Fibroblast of skin of right biceps (primary cell): ENCODE measurements at regions not wholly inside any gene's neighbourhood (a gene's known extent, or its start where the extent isn't known, plus 50 kb on each side); places are given as distances from the start of the nearest gene placed in this dataset.
A peak's percentile ranks its signal among the peaks of the same experiment; 100 is the strongest.

ENCODE experiments used
- DNase-seq: peaks from one replicate; pipeline ENCODE4 v3.0.0-alpha.2; 2013

DNA sequence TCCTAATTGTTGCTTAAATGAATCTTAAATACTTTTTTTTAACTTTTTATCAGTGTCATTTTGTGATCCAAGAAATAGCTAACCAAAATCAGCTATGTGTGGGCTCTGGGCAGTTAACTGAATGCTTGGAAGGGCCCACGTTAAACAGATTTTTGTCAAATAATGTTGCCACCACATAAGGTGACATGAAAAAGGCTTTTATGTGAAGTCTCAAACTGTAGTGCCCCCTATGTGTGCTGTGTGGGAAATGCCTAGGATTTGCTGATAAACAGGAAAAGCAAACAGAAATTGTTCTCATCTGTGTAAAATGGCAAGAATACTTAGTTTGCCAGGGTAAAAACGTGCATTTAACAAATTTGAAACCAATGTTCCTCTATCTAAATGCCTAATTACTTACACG is 242.2 kb downstream of the ZNF516 start:
- DNase-seq: no peak

DNA sequence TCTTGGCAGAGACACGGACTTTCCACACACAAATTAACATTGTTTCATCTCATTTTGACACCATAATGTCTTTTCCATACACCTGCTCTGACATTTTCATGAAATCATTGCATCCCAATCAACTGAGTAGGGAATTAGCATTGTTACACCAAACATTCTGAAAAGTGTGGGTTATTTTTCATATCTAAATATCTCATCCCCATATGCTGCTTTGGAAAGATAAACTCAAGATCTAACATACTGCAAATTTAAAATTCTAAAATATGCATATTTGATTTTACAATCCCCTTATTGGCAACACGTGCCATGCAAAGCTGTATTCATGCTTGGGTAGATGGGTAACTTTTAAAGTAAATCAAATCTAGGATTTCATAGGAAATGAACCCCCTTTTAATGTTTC is 242.9 kb downstream of the ZNF516 start:
- no peak for DNase-seq

DNA sequence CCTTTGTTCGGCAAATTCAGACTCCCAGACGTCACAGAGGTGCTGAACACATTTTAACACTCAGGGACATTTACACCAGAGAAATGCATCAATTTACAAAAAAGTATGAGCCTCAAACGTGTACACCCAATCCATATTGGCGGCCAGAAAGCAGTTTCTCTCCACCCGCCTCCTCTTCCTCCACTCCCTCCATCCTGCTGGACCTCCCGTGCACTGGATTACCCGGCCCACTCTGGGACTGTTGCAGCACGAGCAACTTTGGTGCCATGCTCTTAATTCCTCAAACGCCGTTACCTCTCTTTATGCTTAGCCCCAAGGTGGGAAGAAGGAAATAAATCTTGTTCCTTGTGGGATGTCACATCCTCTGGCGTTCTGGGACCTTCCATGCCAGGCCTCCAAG is 243.4 kb downstream of the ZNF516 start:
- DNase-seq: no peak

DNA sequence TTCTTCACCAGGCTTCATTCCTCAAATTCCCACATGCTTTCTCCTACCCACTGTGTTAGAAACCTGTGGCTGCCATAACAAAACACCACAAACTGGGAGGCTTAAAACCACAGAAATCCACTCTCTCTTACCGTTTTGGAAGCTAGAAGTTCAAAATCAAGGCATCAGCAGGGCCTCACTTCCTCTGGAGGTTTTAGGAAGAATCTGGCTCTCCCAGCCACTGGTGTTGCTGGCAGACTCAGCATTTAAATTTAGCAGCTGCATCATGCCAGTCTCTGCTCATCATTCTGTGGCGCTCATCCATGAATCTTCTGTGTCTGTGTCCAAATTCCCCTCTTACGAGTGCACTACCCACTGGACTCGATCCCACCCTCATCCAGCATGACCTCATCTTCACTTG is 248.5 kb downstream of the ZNF516 start:
- peak; percentile 12 for DNase-seq

DNA sequence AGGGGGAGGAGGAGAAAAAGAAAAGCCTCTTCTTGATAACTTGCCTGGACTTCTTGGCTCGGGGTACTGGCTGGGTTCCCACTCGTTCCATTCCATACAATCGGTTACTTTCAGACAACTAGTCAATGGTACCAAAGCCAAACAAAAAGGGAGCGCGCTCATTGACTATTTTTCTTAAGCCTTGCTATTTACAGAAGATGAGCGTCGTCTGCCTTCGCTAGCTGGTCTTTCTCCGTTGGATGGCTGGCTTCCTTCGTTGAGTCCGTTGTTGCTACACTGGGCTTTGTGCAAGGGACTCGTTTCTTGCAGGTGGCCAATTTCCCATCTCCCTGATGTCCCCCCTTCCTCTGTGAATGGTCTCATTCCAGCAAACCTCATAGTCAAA is 260.4 kb downstream of the ZNF516 start:
- DNase-seq: no peak

DNA sequence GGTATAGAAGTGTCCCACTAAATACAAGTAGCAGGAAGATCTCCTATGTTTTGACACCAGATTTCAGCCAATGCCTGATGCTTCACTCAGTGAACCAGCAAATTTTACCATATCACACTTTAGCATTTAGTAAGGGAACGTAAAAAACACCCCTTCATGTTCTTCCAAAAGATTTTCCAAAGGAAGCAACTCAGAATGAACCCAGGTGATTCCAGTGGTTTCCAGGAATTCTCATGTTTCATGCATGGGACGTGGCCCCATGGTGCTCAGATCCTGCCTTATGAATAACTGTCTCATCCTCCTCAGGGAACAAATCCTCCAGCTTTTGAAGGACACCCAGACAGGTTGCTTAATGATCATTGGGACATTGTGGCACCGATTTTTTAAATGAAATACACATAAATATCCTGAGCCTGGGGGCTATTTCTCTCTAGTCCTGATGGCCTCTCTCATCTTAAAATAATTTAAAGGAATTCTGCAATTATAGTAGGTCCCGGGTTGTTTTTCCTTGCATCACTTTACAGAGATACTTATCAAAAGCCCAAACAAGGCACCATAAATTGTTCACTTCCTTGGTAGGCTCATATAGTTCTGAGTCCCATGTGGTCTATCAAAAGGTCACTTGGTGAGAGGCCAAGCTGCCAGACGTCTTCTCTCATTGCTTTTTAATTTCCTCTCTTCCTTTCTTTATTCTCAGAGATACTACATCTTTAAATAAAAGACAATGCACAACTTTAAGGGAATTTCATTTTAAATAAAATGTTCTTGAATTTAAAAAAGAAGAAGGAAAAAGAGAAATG is 261.0 kb downstream of the ZNF516 start:
- no peak for DNase-seq

DNA sequence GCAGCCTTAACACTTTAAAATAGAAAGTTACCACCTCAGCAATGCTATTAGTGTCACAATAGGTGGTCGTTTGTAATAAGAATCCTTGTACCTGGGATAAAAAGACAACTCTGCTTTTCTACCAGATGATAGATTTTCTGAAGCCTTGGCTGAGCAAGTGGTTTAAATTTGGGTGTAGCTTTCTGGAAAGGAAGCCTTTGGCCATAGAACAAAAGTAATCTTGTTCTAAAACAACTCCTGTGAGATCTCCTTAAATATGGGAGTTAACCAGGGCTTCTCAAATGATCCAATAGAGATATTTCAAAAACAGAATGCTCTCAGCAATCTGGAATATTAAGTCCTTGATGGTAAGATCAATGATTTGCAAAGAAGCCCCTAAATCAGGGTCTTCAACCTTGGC is 261.6 kb downstream of the ZNF516 start:
- DNase-seq: no peak

DNA sequence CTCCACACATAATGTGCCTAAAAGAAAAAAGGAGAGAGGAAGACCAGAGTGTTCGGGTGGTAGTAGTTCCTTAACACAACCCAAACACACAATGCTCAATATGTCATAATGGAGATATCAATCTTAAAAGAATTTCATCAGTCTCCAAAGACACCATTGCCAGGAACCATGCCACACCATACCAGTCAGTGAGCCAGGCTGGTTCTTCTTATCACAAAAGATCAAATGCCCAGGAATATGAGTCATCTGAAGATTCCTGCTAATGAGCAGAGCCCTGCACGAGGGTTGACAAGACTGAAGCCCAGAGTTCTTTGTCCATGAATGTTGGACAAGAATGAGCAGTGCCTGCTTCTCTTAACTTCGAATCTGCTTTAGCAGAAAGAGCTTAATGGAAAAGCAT is 262.3 kb downstream of the ZNF516 start:
- DNase-seq: no peak

DNA sequence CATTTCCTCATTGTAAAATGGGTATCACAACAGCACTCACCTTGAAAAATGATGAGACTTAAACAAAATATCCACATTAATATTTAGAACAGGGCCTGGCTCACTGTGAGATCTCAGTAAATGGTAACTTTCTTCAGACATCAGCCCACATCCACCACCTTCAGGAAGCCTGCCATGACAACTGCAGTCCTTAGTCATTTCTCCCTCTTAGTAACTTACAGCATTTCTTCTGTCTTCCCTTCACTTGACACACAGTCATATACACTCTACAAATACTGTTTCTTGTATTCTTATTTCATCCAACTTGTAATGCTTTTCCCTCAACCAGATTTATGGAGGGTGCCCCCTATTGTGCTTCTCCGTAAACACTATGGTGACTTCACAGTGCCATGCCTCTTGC is 263.0 kb downstream of the ZNF516 start:
- no peak for DNase-seq

DNA sequence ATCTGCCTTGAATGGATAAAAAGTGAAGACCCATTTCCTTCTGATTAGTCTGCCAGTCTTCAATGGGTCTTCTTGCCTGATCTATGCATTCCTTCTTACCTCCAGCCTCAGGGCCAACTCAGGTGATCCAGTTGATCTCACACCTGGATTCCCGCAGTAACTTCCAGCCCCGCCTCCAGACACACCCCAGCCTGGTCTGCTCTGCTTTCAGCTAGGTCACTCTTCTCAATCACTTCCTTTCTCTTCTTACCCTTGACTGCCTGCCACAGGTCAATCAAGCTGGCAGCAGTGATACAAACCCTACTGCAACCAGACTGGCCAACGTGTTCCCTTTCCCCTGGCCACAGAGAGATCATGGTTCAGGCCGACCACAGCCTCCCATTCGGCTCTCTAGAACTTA is 263.6 kb downstream of the ZNF516 start:
- DNase-seq: no peak

DNA sequence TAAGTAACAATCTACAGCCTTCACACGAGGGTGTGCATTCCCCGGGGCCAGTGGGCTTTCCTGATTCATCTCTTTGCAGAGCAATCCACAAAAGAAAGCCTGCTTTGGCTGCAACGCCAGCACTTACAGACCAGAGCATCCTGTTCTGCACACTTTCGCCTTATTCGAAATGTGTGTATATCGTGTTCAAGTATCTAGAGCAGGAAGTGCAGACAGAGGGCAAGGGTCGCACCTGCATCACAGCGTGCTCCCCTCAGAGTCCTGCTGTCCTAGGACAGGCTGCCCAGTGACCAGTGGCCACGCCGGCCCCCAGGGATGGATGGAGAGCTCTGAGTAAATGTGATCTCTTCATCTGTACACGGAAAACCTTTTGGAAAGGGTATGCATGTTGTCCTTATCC is 264.3 kb downstream of the ZNF516 start:
- no peak for DNase-seq

DNA sequence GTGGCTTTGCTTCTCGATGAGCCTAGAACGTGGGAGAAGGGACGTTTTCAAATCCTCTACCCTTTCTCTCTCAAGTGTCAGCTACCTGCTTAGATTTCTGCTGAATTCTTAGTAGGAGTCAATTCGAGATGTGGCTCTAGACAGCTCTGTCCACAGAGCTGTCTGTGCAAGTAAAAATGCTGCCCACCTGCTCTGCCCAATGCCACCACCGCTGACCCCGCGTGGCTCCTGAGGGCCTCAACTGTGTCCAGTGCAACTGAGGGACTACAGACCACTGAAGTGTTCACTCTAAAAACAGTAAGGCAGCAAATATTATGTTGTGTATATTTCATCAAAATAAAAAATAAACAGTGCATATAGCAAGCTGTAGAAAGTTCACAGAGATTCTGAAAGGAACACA is 266.3 kb downstream of the ZNF516 start:
- DNase-seq: no peak

DNA sequence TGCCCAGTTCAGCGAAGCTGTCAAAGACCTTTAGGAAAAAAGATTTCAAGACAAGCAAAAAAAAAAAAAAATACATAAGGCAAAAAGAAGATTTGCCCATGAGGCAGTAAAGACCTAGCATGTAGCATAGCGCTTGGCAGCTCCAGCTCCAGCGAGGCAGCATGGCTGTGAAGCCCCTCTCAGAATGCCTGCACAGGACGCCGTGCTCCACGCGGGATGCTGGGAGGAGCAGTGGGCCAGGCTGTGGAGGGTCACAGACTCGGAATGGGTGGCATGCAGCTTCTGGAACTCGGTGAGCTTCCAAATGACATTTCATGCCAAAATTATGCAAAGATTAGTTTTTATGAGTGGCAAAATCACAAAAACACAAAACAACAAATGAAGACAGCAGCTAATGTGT is 267.3 kb downstream of the ZNF516 start:
- DNase-seq: no peak

DNA sequence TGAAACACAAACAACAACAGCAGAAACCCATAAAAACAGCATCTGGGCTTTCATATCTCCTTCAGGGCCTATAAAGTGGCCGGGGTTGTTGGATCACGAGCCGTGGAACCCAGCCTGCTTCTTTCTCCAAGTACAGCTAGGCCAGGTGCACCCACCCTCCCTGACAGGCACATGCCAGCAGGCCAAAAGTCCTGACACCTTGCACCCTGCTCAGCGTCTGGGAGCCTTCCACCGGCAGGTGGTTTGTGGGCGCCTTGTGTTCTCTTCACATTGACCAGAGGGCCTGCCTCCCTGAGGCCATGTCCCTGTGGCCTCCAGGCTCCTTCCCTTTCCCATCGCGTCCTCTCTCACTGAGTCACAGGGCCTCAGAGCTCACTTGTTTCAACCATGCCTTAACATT is 271.6 kb downstream of the ZNF516 start:
- DNase-seq: no peak

DNA sequence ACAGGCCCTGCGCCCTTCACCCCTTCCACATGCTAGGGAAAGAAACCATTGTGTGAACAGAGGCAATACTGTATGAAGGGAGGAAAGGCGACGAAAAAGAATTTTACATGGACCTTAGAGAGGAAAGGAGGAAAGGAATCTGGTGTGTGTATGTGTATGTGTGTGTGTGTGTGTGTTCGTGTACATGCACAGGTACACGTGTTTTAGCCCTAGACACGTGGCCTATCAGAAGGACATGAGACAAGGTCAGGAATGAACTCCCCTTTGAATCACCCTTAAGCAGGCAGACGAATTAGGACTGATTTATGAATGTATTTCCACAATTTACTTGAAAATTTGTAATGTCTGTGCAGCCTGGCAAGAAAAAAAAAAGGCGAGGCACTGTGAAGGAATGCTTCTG is 276.0 kb downstream of the ZNF516 start:
- no peak for DNase-seq

DNA sequence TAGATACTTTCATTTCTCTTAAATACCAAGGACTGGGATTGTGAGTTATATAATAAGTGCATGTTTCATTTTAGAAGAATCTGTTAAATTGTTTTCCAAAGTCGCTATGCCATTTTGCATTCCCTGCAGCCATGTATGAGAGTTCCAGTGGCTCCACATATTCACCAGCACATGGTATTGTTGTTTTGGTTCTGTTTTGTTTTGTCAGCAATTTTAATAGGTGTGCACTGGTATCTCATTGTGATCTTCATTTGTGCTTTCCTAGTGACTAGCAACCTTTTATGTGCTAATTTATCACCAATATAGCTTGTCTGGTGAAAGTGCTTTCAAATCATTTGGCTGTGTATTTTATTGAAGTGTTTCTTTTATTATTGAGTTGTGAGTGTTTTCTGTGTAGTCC is 278.9 kb downstream of the ZNF516 start:
- no peak for DNase-seq

DNA sequence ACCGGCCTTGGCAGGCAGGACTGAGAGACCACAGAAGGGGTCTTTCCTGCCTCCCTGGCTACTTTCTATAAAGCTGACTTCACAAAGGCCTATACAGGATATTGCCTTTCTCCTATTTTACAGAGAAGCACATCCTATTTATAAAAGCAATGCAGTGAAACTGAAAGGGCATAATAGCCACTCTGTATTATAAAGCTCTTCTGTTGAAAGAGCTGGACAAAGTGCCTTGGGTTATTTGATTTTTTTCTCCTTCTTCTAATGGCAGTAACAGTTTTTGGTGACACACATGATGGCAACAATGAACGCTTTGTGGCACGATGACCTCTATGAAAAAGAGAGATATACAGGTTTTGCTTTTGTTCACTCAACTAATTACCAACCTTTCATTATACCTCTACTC is 281.1 kb downstream of the ZNF516 start:
- DNase-seq: no peak

DNA sequence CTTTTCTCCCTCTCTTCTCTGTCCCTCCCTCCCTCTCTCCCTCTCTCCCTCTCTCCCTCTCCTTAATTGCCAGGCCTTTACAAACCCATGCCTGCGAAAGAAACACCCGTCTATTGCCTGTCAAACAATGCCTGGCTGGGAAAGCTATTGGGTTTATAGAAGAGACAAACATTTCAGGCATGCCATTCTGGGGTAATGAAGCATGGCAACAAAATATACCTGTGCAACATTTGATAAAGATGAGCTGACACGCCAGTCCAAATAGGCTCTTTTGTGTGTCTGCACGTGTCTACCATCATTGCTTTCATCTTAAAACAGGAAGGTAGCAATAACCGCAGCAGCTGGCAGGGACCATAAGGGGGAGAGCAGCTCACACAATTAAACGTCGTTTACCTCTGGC is 282.1 kb downstream of the ZNF516 start:
- DNase-seq: no peak

DNA sequence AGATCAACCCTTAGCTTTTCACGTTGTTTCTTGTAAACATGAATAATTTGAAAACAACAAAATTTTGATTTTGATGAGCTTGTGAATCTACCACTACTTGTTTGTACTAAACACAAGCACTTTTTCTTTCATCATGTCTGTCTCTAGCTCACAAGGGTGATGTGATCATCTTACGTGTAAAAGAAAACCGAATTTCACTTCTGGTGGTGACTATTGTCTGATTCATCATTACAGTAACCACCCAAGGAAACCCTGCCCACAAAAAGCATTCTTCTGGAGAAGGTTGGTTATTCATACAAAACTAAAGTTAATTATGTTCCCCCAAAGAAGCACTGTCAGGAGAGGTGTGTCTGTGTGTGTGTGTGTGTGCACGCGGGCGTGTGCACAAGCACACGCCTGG is 285.4 kb downstream of the ZNF516 start:
- peak; percentile 83 for DNase-seq

DNA sequence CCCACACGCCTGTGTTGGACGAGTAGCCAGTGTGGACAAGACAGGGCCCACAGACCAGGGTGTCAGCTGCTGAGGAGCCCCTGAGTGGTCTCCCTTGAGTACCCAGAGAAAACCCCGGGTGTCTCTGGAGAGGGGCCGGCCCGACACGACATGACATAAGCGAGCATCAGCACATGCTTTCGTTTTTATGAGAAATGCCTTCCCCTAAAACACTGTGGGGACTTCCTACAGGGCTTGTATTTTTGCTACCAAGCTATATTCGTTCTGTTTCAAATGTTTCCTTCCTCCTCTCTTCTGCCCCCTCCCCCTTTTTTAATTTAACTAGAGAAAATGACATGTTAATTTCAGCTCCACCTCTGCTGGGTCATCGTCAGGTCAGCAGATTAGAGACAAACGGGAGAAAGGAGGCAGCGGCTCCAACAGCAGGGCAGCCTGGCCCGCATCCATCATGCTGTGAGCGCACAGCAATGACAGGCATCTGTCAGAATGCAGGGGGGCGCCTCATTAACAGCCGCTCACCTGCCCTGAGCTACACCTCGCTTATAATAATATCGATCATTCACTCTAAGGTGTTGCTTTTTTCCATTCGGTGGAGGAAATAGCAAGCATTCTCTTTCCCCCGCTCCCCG is 286.2 kb downstream of the ZNF516 start:
- peak; percentile 24 for DNase-seq

DNA sequence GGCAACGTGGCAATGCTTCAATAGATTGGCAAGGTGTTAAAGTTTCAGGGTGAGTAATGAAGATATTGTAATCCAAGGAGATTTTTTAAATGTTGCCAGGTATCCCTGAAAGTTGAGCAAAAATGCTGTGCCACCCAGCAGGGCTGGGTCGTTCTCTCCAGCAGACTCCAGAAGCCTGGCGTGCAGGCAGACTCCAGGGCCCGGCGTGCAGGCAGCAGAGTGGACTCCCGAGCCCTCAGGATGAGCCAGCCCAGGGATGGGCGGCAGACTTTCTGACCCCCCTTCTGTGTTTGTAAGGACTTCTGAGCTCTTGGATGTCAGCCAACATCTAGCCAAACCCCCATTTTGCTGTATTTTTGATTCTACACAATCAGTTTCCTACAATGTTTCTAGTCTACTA is 289.1 kb downstream of the ZNF516 start:
- DNase-seq: no peak

DNA sequence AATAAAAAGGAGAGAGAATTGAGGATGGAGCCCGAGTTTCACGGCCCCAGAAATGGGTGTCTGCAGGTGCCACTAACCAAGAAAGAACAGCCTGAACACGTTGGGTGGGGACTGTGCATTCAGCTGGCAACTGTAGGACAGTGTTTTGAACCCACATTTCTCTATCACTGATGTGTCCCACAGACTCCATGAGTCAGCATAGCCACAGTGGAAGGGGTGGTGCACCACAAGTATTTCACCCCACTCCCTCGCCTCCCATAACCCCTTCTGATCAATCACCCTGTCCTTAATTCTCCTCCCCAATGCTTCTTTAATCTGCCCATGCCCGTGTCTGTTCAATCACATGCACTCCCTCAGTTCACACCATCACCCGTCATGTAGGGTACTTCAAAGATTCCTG is 291.5 kb downstream of the ZNF516 start:
- no peak for DNase-seq

DNA sequence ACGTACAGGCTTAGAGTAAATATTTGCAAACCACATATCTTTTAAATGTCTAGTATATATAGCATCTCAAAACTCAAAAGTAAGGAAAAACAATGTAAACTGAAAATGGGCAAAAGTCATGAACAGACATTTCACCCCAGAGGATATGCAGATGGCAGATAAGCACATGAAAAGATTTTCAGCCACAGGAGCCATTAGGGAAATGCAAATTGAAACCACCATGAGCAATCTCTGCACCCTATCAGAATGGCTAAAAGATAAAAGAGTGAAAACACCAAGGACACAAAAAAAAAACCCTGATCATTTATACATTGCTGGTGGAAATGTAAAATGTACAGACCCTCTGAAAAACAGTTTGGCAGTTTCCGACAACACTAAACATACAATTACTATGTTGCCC is 292.7 kb downstream of the ZNF516 start:
- DNase-seq: no peak

DNA sequence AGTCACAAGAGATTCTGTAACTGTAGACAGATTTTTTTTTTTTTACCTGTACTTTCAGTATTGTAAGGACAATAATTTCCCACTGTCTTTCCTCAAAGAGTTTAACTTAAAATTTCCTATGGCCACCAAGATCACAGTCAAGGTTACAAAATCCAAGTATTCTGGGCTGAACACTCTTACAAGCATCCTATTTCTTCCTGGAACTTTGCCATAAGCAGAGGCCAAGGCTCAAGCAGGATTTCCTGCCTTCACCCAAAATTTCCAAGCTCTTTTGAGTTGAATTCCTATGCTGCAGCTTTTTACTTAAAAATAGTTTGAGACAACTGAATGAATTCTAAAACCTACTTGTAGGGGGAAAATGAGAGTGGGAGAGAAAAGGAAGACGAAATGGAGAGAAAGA is 299.4 kb downstream of the ZNF516 start:
- peak; percentile 11 for DNase-seq

DNA sequence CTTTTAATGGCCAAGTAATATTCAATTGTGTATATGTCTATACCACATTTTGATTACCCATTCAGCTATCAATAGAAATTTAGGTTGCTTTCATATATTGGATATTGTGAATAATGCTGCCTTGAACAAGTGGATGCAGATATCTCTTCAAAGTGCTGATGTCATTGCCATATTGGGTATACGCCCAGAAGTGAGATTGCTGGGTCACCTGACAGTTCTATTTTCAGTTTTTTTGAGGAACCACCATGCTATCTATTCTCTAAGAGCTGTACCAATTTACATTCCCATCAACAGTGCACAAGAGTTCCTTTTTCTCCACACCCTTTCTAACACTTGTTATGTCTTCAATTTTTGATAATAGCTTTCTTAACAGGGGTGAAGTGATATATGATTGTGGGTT is 306.9 kb downstream of the ZNF516 start:
- no peak for DNase-seq
